IMR-90 (cell line): ENCODE measurements at regions not wholly inside any gene's neighbourhood (a gene's known extent, or its start where the extent isn't known, plus 50 kb on each side); places are given as distances from the start of the nearest gene placed in this dataset.

ENCODE experiments used
- ATAC-seq: fragments of 200-7000 bp; cut with Tn5 transposase; 2 replicates; pipeline ENCODE4 v1.9.1; 2020; ENCODE audit warnings: low read depth, mild to moderate bottlenecking, moderate library complexity
- BruUV-seq: library from RNA; stranded (reverse); fragments of 400-500 nt; replicated peaks from 2 replicates; lab custom pipeline; 2021; lab: Mats Ljungman, UMichigan
- CTCF ChIA-PET: fragments of 300-600 bp; formaldehyde crosslinking; extraction: SDS; loops from one replicate; lab custom pipeline; 2021; ENCODE audit warnings: antibody characterized with exemption; lab: Yijun Ruan, JAX
- POLR2A ChIA-PET: fragments of 300-600 bp; sonication (Branson Sonifier 250); formaldehyde crosslinking; loops from one replicate; lab custom pipeline; 2022; ENCODE audit warnings: antibody characterized with exemption; ENCODE audit not compliant: unreplicated experiment; lab: Charles Lee
- DNase-seq: peaks from one replicate; pipeline ENCODE4 v3.0.0; 2013
- H2AFZ ChIP-seq: replicated peaks from 2 replicates; pipeline ENCODE3; 2013; ENCODE audit warnings: low read length, mild to moderate bottlenecking; ENCODE audit not compliant: poor library complexity
- H2AK5ac ChIP-seq: 2 replicates; pipeline ENCODE4 v1.6.1; 2013; ENCODE audit warnings: low read depth, low read length, inconsistent platforms
- H2AK9ac ChIP-seq: replicated peaks from 2 replicates; pipeline ENCODE3; 2013; ENCODE audit warnings: mild to moderate bottlenecking, low read depth, low read length, moderate library complexity; ENCODE audit not compliant: poor library complexity
- H2BK120ac ChIP-seq: 2 replicates; pipeline ENCODE4 v1.6.1; 2013; ENCODE audit warnings: low read depth, low read length, inconsistent platforms
- H2BK15ac ChIP-seq: 3 replicates; pipeline ENCODE4 v1.6.1; 2013; ENCODE audit warnings: low read depth, low read length, inconsistent platforms
- H2BK20ac ChIP-seq: 2 replicates; pipeline ENCODE4 v1.6.1; 2013; ENCODE audit warnings: low read depth, mild to moderate bottlenecking, inconsistent platforms, low read length, moderate library complexity
- H2BK5ac ChIP-seq: 2 replicates; pipeline ENCODE4 v1.6.1; 2013; ENCODE audit warnings: mild to moderate bottlenecking, low read depth, low read length, inconsistent platforms; ENCODE audit not compliant: poor library complexity, severe bottlenecking
- H3K14ac ChIP-seq: replicated peaks from 2 replicates; pipeline ENCODE4 v1.6.1; 2013; ENCODE audit warnings: low read depth, low read length, inconsistent platforms
- H3K18ac ChIP-seq: 2 replicates; pipeline ENCODE4 v1.6.1; 2013; ENCODE audit warnings: low read depth, low read length, control low read depth
- H3K23ac ChIP-seq: 2 replicates; pipeline ENCODE4 v1.6.1; 2013; ENCODE audit warnings: low read depth, low read length, inconsistent platforms
- H3K27ac ChIP-seq: 2 replicates; pipeline ENCODE4 v1.5.1; 2013; ENCODE audit warnings: mild to moderate bottlenecking, control low read depth, low read length; ENCODE audit not compliant: insufficient read depth
- H3K27me3 ChIP-seq: 2 replicates; pipeline ENCODE4 v1.6.1; 2013; ENCODE audit warnings: low read length; ENCODE audit not compliant: control insufficient read depth, insufficient read depth
- H3K36me3 ChIP-seq: 2 replicates; pipeline ENCODE4 v1.6.1; 2013; ENCODE audit warnings: low read length, mixed read lengths; ENCODE audit not compliant: control insufficient read depth, insufficient read depth
- H3K4ac ChIP-seq: 2 replicates; pipeline ENCODE4 v1.6.1; 2013; ENCODE audit warnings: low read depth, low read length, inconsistent platforms
- H3K4me1 ChIP-seq: 2 replicates; pipeline ENCODE4 v1.6.1; 2013; ENCODE audit warnings: low read length, mixed read lengths; ENCODE audit not compliant: control insufficient read depth, insufficient read depth
- H3K4me2 ChIP-seq: 2 replicates; pipeline ENCODE4 v1.6.1; 2013; ENCODE audit warnings: low read depth, mild to moderate bottlenecking, control low read depth, low read length, moderate library complexity
- H3K4me3 ChIP-seq: 2 replicates; pipeline ENCODE4 v1.5.1; 2013; ENCODE audit warnings: low read depth, mild to moderate bottlenecking, control low read depth, low read length, moderate library complexity; ENCODE audit not compliant: insufficient read depth
- H3K56ac ChIP-seq: 2 replicates; pipeline ENCODE4 v1.6.1; 2013; ENCODE audit warnings: low read length, inconsistent platforms; ENCODE audit not compliant: insufficient read depth; ENCODE audit errors: extremely low read depth
- H3K79me1 ChIP-seq, 2 experiments: 2 replicates each; pipeline ENCODE4 v1.6.1; 2013; ENCODE audit warnings: low read length in 2 of 2, inconsistent platforms in 1 of 2, low read depth in 1 of 2
- H3K9ac ChIP-seq: 2 replicates; pipeline ENCODE4 v1.6.1; 2013; ENCODE audit warnings: low read depth, low read length, control low read depth
- H3K9me1 ChIP-seq: 2 replicates; pipeline ENCODE4 v1.6.1; 2013; ENCODE audit warnings: low read length, inconsistent platforms; ENCODE audit not compliant: insufficient read depth
- H3K9me3 ChIP-seq: 2 replicates; pipeline ENCODE4 v1.6.1; 2013; ENCODE audit warnings: low read length; ENCODE audit not compliant: control insufficient read depth, insufficient read depth
- H4K20me1 ChIP-seq: 2 replicates; pipeline ENCODE4 v1.6.1; 2013; ENCODE audit warnings: low read length, inconsistent platforms; ENCODE audit not compliant: insufficient read depth
- H4K5ac ChIP-seq: 2 replicates; pipeline ENCODE4 v1.6.1; 2013; ENCODE audit warnings: mild to moderate bottlenecking, low read depth, low read length, control low read depth
- H4K8ac ChIP-seq, 2 experiments: 2 replicates each; pipeline ENCODE4 v1.6.1; 2013; ENCODE audit warnings: low read depth in 2 of 2, low read length in 2 of 2, control low read depth in 1 of 2, inconsistent platforms in 1 of 2
- H4K91ac ChIP-seq: 2 replicates; pipeline ENCODE4 v1.6.1; 2013; ENCODE audit warnings: low read depth, low read length, inconsistent platforms; ENCODE audit not compliant: insufficient read depth
- MXI1 ChIP-seq: IDR thresholded peaks from 2 replicates; pipeline ENCODE4 v1.6.1; 2012; ENCODE audit warnings: low read depth, mild to moderate bottlenecking, low read length, moderate library complexity, borderline replicate concordance
- RCOR1 ChIP-seq: IDR thresholded peaks from 2 replicates; pipeline ENCODE4 v1.6.1; 2012; ENCODE audit warnings: mild to moderate bottlenecking, low read length, improper control_type of control experiment; ENCODE audit not compliant: insufficient replicate concordance
- RFX5 ChIP-seq: IDR thresholded peaks from 2 replicates; pipeline ENCODE4 v1.8.0; 2012; ENCODE audit warnings: low read depth, mild to moderate bottlenecking, low read length, moderate library complexity
- dilution Hi-C: fragments of 300-500 bp; cut with HindIII; formaldehyde crosslinking; loops from one replicate; pipeline ENCODE4 v1.14.3; 2018; ENCODE audit warnings: low sequenced_read_pairs; ENCODE audit not compliant: unreplicated experiment
- in situ Hi-C: fragments of 300-500 bp; cut with MboI; formaldehyde crosslinking; loops from 3 replicates; pipeline ENCODE4 v1.14.3; 2019; ENCODE audit warnings: low sequenced_read_pairs, inconsistent platforms, mixed read lengths
- intact Hi-C: fragments of 100-400 bp; cut with micrococcal nuclease; formaldehyde crosslinking; loops from 2 replicates; pipeline ENCODE4 v1.10.0; 2022
- TF ChIP-seq, protein P1 (sequence below): fragments of 150-350 bp; IDR thresholded peaks from 2 replicates; pipeline ENCODE4 v1.6.1; 2017; ENCODE audit warnings: mild to moderate bottlenecking, antibody characterized with exemption, low read length, low read depth

GRCh38 chr4:103853627-103854026, 133.8 kb upstream of the TACR3 start:
- no peak overlapping the region for H4K91ac ChIP-seq
- dilution Hi-C loops = no loop called here
- no peak overlapping the region for H3K4me2 ChIP-seq
- no peak overlapping the region for H4K5ac ChIP-seq
- ATAC-seq = no peak
- no peaks in the 10 kb centered on the region for H3K4me1 ChIP-seq
- H2BK15ac ChIP-seq = no peak overlapping the region
- no peak overlapping the region for H2AK5ac ChIP-seq
- no peak overlapping the region for H2BK5ac ChIP-seq
- no peak overlapping the region for H3K9ac ChIP-seq
- H2BK120ac ChIP-seq = no peak overlapping the region
- no peaks in the 10 kb centered on the region for H3K36me3 ChIP-seq
- in situ Hi-C loops = no loop called here
- no peak overlapping the region for H3K18ac ChIP-seq
- H3K4ac ChIP-seq = no peak overlapping the region
- no peaks in the 10 kb centered on the region for H3K79me1 ChIP-seq
- intact Hi-C loops = no loop called here
- no peak overlapping the region for H3K14ac ChIP-seq
- no TSS peak for BruUV-seq
- H2AFZ ChIP-seq = no peak overlapping the region
- no peak overlapping the region for H3K27ac ChIP-seq
- ChIA-PET POLR2A (no interaction called here), CTCF (no interaction called here)
- no peak overlapping the region for H2AK9ac ChIP-seq
- no peak for DNase-seq
- no peaks in the 10 kb centered on the region for H3K9me1 ChIP-seq
- H3K56ac ChIP-seq = no peak overlapping the region
- no peaks in the 10 kb centered on the region for H3K27me3 ChIP-seq
- no peak overlapping the region for H4K8ac ChIP-seq
- TF ChIP-seq RCOR1 = no peak
- TF ChIP-seq, protein P1, sequence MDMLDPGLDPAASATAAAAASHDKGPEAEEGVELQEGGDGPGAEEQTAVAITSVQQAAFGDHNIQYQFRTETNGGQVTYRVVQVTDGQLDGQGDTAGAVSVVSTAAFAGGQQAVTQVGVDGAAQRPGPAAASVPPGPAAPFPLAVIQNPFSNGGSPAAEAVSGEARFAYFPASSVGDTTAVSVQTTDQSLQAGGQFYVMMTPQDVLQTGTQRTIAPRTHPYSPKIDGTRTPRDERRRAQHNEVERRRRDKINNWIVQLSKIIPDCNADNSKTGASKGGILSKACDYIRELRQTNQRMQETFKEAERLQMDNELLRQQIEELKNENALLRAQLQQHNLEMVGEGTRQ = no peak
- TF ChIP-seq MXI1 = no peak
- no peak for TF ChIP-seq RFX5
- no peak overlapping the region for H3K23ac ChIP-seq
- no peak overlapping the region for H3K4me3 ChIP-seq
- H3K9me3 ChIP-seq = no peaks in the 10 kb centered on the region; the same call in 1 of the 2 replicates
- no peaks in the 10 kb centered on the region for H4K20me1 ChIP-seq
- H2BK20ac ChIP-seq = no peak overlapping the region
